ENCODE measurements at regions not wholly inside any gene's neighbourhood (a gene's known extent, or its start where the extent isn't known, plus 50 kb on each side); places are given as distances from the start of the nearest gene placed in this dataset.

DNA sequence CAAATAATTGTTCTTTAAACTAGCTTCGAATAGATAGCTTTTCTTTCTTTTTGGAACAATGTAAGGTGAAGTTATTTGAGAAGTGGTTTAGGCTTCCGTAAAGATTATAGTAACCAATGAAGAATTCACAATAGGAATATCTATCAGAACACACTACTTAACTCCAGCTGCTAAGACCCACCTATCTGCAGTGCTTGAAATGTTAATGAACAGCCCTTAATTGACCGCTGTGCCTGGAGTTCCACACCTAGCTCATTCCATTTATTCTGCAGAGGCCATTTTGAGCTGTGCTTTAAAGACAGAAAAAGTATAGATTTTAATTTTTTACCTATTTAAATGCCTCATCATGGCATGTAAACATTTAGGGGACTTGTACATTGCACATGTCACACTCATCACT, 83.3 kb upstream of the APCDD1 start:
- no peaks in the 10 kb centered on the region for H4K20me1 ChIP-seq (ENCODE audit: insufficient read depth)
- H2AFZ ChIP-seq (ENCODE audit: low read depth, low read length, poor library complexity, severe bottlenecking): no peak overlapping the region
- no peak for ATAC-seq
- H3K27me3 ChIP-seq (ENCODE audit: insufficient read depth, low read length): peaks cover 55% of the 10 kb centered on the region
- H3K9me3 ChIP-seq (ENCODE audit: control insufficient read depth in 1 of 2, insufficient read depth in 1 of 2, low read depth in 1 of 2, low read length in 2 of 2): no peaks in the 10 kb centered on the region
- RAD21 ChIA-PET (ENCODE audit: low non-redundant PET in 1 of 2, low total read pairs in 2 of 2, uncharacterized antibody in 2 of 2, unreplicated experiment in 2 of 2): no interaction called here
- no peak overlapping the region for H3K4me2 ChIP-seq (ENCODE audit: low read length)
- no TSS peak for BruUV-seq (replicated peaks)
- CTCF ChIA-PET: no interaction called here
- H3K4me3 ChIP-seq (replicated peaks in 1 of 2; ENCODE audit: low read depth in 1 of 2, low read length in 2 of 2): no peak overlapping the region
- H3K9ac ChIP-seq (ENCODE audit: low read length): no peak overlapping the region
- no peaks in the 10 kb centered on the region for H3K9me2 ChIP-seq (ENCODE audit: insufficient read depth)
- POLR2A ChIA-PET: no interaction called here
- H3K27ac ChIP-seq (ENCODE audit: low read depth, low read length): no peak overlapping the region
- no peaks in the 10 kb centered on the region for H3K4me1 ChIP-seq (ENCODE audit: control insufficient read depth in 1 of 2, insufficient read depth in 2 of 2, low read length in 2 of 2)
- no peaks in the 10 kb centered on the region for H3K36me3 ChIP-seq (ENCODE audit: control insufficient read depth in 1 of 2, insufficient read depth in 2 of 2, low read length in 2 of 2)
- no peak for TF ChIP-seq FOSL1 (IDR thresholded peaks at IDR 0.05; ENCODE audit: low read depth)
- no peak for TF ChIP-seq EZH2 (IDR thresholded peaks at IDR 0.05)
- TF ChIP-seq, protein P1, sequence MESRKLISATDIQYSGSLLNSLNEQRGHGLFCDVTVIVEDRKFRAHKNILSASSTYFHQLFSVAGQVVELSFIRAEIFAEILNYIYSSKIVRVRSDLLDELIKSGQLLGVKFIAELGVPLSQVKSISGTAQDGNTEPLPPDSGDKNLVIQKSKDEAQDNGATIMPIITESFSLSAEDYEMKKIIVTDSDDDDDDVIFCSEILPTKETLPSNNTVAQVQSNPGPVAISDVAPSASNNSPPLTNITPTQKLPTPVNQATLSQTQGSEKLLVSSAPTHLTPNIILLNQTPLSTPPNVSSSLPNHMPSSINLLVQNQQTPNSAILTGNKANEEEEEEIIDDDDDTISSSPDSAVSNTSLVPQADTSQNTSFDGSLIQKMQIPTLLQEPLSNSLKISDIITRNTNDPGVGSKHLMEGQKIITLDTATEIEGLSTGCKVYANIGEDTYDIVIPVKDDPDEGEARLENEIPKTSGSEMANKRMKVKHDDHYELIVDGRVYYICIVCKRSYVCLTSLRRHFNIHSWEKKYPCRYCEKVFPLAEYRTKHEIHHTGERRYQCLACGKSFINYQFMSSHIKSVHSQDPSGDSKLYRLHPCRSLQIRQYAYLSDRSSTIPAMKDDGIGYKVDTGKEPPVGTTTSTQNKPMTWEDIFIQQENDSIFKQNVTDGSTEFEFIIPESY (IDR thresholded peaks at IDR 0.05; ENCODE audit: extremely low read depth, insufficient replicate concordance, low read length): no peak
- TF ChIP-seq, protein P2, sequence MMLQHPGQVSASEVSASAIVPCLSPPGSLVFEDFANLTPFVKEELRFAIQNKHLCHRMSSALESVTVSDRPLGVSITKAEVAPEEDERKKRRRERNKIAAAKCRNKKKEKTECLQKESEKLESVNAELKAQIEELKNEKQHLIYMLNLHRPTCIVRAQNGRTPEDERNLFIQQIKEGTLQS (IDR thresholded peaks at IDR 0.05): no peak
- TF ChIP-seq, protein P3, sequence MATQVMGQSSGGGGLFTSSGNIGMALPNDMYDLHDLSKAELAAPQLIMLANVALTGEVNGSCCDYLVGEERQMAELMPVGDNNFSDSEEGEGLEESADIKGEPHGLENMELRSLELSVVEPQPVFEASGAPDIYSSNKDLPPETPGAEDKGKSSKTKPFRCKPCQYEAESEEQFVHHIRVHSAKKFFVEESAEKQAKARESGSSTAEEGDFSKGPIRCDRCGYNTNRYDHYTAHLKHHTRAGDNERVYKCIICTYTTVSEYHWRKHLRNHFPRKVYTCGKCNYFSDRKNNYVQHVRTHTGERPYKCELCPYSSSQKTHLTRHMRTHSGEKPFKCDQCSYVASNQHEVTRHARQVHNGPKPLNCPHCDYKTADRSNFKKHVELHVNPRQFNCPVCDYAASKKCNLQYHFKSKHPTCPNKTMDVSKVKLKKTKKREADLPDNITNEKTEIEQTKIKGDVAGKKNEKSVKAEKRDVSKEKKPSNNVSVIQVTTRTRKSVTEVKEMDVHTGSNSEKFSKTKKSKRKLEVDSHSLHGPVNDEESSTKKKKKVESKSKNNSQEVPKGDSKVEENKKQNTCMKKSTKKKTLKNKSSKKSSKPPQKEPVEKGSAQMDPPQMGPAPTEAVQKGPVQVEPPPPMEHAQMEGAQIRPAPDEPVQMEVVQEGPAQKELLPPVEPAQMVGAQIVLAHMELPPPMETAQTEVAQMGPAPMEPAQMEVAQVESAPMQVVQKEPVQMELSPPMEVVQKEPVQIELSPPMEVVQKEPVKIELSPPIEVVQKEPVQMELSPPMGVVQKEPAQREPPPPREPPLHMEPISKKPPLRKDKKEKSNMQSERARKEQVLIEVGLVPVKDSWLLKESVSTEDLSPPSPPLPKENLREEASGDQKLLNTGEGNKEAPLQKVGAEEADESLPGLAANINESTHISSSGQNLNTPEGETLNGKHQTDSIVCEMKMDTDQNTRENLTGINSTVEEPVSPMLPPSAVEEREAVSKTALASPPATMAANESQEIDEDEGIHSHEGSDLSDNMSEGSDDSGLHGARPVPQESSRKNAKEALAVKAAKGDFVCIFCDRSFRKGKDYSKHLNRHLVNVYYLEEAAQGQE (IDR thresholded peaks at IDR 0.05; ENCODE audit: low read depth): no peak
- TF ChIP-seq TCF7L2 (IDR thresholded peaks at IDR 0.05; ENCODE audit: borderline replicate concordance, extremely low read depth, insufficient read depth, insufficient read length): no peak
- TF ChIP-seq RAD21 (IDR thresholded peaks at IDR 0.05; ENCODE audit: low read depth): no peak
- TF ChIP-seq CBX3 (IDR thresholded peaks at IDR 0.05; ENCODE audit: low read depth): no peak
- TF ChIP-seq ZFX (IDR thresholded peaks at IDR 0.05): no peak
- TF ChIP-seq EZH2phosphoT487 (IDR thresholded peaks at IDR 0.05; ENCODE audit: borderline replicate concordance): no peak
- no peak for TF ChIP-seq SP1 (IDR thresholded peaks at IDR 0.05; ENCODE audit: low read depth)
- no peak for TF ChIP-seq CEBPB (IDR thresholded peaks at IDR 0.05; ENCODE audit: low read depth)
- TF ChIP-seq ZNF274 (IDR thresholded peaks at IDR 0.05; ENCODE audit: low read depth, low read length): no peak
- no peak for TF ChIP-seq SIN3A (IDR thresholded peaks at IDR 0.05; ENCODE audit: low read depth)
- no peak for TF ChIP-seq ELF1 (IDR thresholded peaks at IDR 0.05; ENCODE audit: borderline replicate concordance, low read depth)
- TF ChIP-seq JUND (IDR thresholded peaks at IDR 0.05): no peak
- no peak for TF ChIP-seq EGR1 (IDR thresholded peaks at IDR 0.05; ENCODE audit: low read depth)
- no peaks in the 10 kb centered on the region for H3K79me2 ChIP-seq (ENCODE audit: insufficient read depth, low read length)
- no peak for DNase-seq (ENCODE audit: low read depth, low spot score)
- intact Hi-C loops (cut with micrococcal nuclease): no loop called here

Measured in HCT116 (cell line).